ENCODE measurements at regions not wholly inside any gene's neighbourhood (a gene's known extent, or its start where the extent isn't known, plus 50 kb on each side); places are given as distances from the start of the nearest gene placed in this dataset.

DNA sequence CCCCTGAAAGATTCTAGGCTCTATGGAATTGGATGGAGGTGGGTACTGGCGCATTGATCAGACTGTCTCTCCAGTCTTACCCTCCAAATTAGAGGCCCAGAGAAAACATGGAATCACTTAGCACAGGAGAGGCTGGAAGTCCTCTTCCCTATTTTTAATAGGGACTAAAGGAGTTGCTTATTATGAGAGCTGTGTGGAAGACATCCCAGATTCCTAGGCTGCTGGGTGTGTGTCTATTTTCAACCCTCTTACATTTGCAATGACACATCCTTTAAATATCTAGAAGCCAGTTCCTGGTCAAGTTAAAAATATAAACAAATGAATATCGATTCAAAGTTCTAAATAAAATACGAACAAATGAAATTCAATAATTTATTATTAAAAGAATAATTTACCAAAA is 58.3 kb upstream of the ARID2 start:
- TF ChIP-seq POLR2A (IDR thresholded peaks at IDR 0.05; ENCODE audit: low read depth, low read length) (no peak), POLR2AphosphoS5 (IDR thresholded peaks at IDR 0.05; ENCODE audit: low read depth, low read length) (no peak), TAF1 (IDR thresholded peaks at IDR 0.05; ENCODE audit: low read depth, low read length) (no peak), SPI1 (IDR thresholded peaks at IDR 0.05; ENCODE audit: low read depth, low read length) (no peak), PAX5 (IDR thresholded peaks at IDR 0.05; ENCODE audit: insufficient read depth, low read length, severe bottlenecking) (no peak)

Data from GM12891 (cell line).